HCT116 (cell line): ENCODE measurements at regions not wholly inside any gene's neighbourhood (a gene's known extent, or its start where the extent isn't known, plus 50 kb on each side); places are given as distances from the start of the nearest gene placed in this dataset.
"Not testable (repeated sequence)": the region's sequence is repeated elsewhere in the genome, so short reads cannot be mapped to it uniquely, and the experiment has no call there.

ENCODE experiments used
- ATAC-seq: fragments of 200-7000 bp; cut with Tn5 transposase; 2 replicates; pipeline ENCODE4 v1.9.1; 2020; ENCODE audit warnings: mild to moderate bottlenecking, moderate library complexity
- BruUV-seq: library from RNA; stranded (reverse); fragments of 400-500 nt; replicated peaks from 2 replicates; lab custom pipeline; 2021; lab: Mats Ljungman, UMichigan
- CTCF ChIA-PET: fragments of 300-600 bp; sonication (Branson Sonifier 250); formaldehyde crosslinking; loops from one replicate; lab custom pipeline; 2021; ENCODE audit warnings: antibody characterized with exemption; lab: Charles Lee
- POLR2A ChIA-PET: fragments of 300-600, 350-600 bp; sonication (Branson Sonifier 250); formaldehyde crosslinking; loops from one replicate; lab custom pipeline; 2021; ENCODE audit warnings: antibody characterized with exemption; lab: Charles Lee
- RAD21 ChIA-PET, 2 experiments: fragments of 300-600 bp; sonication (Branson Sonifier 250); formaldehyde crosslinking; loops; one replicate each; lab custom pipeline; 2023; ENCODE audit warnings: low total read pairs in 2 of 2; ENCODE audit not compliant: uncharacterized antibody in 2 of 2, unreplicated experiment in 2 of 2, low non-redundant PET in 1 of 2; lab: Charles Lee
- DNase-seq: peaks from one replicate; pipeline ENCODE4 v3.0.0-alpha.2; 2010; ENCODE audit warnings: low read depth, low spot score
- H2AFZ ChIP-seq: fragments of 200-600 bp; shearing (Covaris generic), sonication (generic); 2 replicates; pipeline ENCODE4 v1.6.1; 2017; ENCODE audit warnings: low read depth, mixed run types, mixed read lengths, antibody characterized with exemption, low read length; ENCODE audit not compliant: poor library complexity, severe bottlenecking
- H3K27ac ChIP-seq: 2 replicates; pipeline ENCODE4 v1.5.1; 2012; ENCODE audit warnings: low read depth, low read length
- H3K27me3 ChIP-seq: fragments of 200-600 bp; sonication (generic); 2 replicates; pipeline ENCODE4 v1.6.1; 2016; ENCODE audit warnings: mixed run types, low read length, mixed read lengths; ENCODE audit not compliant: insufficient read depth
- H3K36me3 ChIP-seq, 2 experiments: fragments of 200-500 bp in 1 of 2; fragments of 200-600 bp in 1 of 2; sonication (Bioruptor generic) in 1 of 2; sonication (generic) in 1 of 2; 2 replicates each; pipeline versions ENCODE4 v1.5.1 to v1.6.1; 2014 to 2016; ENCODE audit warnings: low read length in 2 of 2, inconsistent platforms in 1 of 2, mixed read lengths in 1 of 2, mixed run types in 1 of 2; ENCODE audit not compliant: insufficient read depth in 2 of 2, control insufficient read depth in 1 of 2
- H3K4me1 ChIP-seq, 2 experiments: fragments of 200-600 bp in 1 of 2; sonication (generic) in 1 of 2; 2 replicates each; pipeline versions ENCODE4 v1.5.1 to v1.6.1; 2012 to 2017; ENCODE audit warnings: low read length in 2 of 2, inconsistent platforms in 1 of 2, mild to moderate bottlenecking in 1 of 2, mixed read lengths in 1 of 2, mixed run types in 1 of 2, moderate library complexity in 1 of 2; ENCODE audit not compliant: insufficient read depth in 2 of 2, control insufficient read depth in 1 of 2
- H3K4me2 ChIP-seq: fragments of 200-600 bp; sonication (generic); 2 replicates; pipeline ENCODE4 v1.6.1; 2017; ENCODE audit warnings: mixed run types, low read length, mixed read lengths
- H3K4me3 ChIP-seq, 2 experiments: fragments of 200-600 bp in 1 of 2; sonication (generic) in 1 of 2; replicated peaks in 1 of 2; 2 replicates each; pipeline ENCODE4 v1.5.1; 2011 to 2016; ENCODE audit warnings: low read length in 2 of 2, control low read depth in 1 of 2, low read depth in 1 of 2, mild to moderate bottlenecking in 1 of 2, mixed read lengths in 1 of 2, mixed run types in 1 of 2
- H3K79me2 ChIP-seq: fragments of 200-600 bp; sonication (generic); 2 replicates; pipeline ENCODE4 v1.6.1; 2017; ENCODE audit warnings: mild to moderate bottlenecking, mixed run types, low read length, moderate library complexity, mixed read lengths; ENCODE audit not compliant: insufficient read depth
- H3K9ac ChIP-seq: fragments of 200-600 bp; sonication (generic); 2 replicates; pipeline ENCODE4 v1.6.1; 2016; ENCODE audit warnings: low read length, mixed read lengths
- H3K9me2 ChIP-seq: fragments of 200-600 bp; sonication (generic), shearing (Covaris generic); 2 replicates; pipeline ENCODE4 v1.6.1; 2017; ENCODE audit warnings: mixed run types, mild to moderate bottlenecking, moderate library complexity; ENCODE audit not compliant: insufficient read depth
- H3K9me3 ChIP-seq, 2 experiments: fragments of 200-500 bp in 1 of 2; fragments of 200-600 bp in 1 of 2; sonication (Bioruptor generic) in 1 of 2; sonication (generic) in 1 of 2; 2 replicates each; pipeline ENCODE4 v1.6.1; 2014 to 2017; ENCODE audit warnings: low read length in 2 of 2, mixed read lengths in 2 of 2, inconsistent platforms in 1 of 2, low read depth in 1 of 2, mild to moderate bottlenecking in 1 of 2, mixed run types in 1 of 2, moderate library complexity in 1 of 2; ENCODE audit not compliant: control insufficient read depth in 1 of 2, insufficient read depth in 1 of 2
- H4K20me1 ChIP-seq: fragments of 200-600 bp; sonication (generic), shearing (Covaris generic); 2 replicates; pipeline ENCODE4 v1.6.1; 2017; ENCODE audit warnings: mixed run types, mild to moderate bottlenecking, moderate library complexity; ENCODE audit not compliant: insufficient read depth
- ATF3 ChIP-seq: IDR thresholded peaks from 2 replicates; pipeline ENCODE4 v1.6.1; 2012
- CBX3 ChIP-seq: IDR thresholded peaks from 2 replicates; pipeline ENCODE4 v1.6.1; 2012; ENCODE audit warnings: low read depth
- EGR1 ChIP-seq: IDR thresholded peaks from 2 replicates; pipeline ENCODE4 v1.6.1; 2012; ENCODE audit warnings: low read depth
- EZH2phosphoT487 ChIP-seq: fragments of 200-600 bp; IDR thresholded peaks from 2 replicates; pipeline ENCODE4 v1.6.1; 2018; ENCODE audit warnings: antibody characterized with exemption, borderline replicate concordance
- JUND ChIP-seq: IDR thresholded peaks from 2 replicates; pipeline ENCODE4 v1.6.1; 2012
- RAD21 ChIP-seq: IDR thresholded peaks from 2 replicates; pipeline ENCODE4 v1.6.1; 2012; ENCODE audit warnings: low read depth, mild to moderate bottlenecking
- SIN3A ChIP-seq: IDR thresholded peaks from 2 replicates; pipeline ENCODE4 v1.6.1; 2012; ENCODE audit warnings: low read depth
- YY1 ChIP-seq: IDR thresholded peaks from 2 replicates; pipeline ENCODE4 v1.6.1; 2011; ENCODE audit warnings: low read length, low read depth, moderate library complexity, mild to moderate bottlenecking; ENCODE audit not compliant: insufficient replicate concordance; ENCODE audit errors: extremely low read depth
- intact Hi-C: fragments of 100-400 bp; cut with micrococcal nuclease; formaldehyde crosslinking; loops from 2 replicates; pipeline ENCODE4 v1.10.0; 2022
- TF ChIP-seq, protein P1 (sequence below): IDR thresholded peaks from 2 replicates; pipeline ENCODE4 v1.6.1; 2011; ENCODE audit warnings: mild to moderate bottlenecking, low read length, moderate library complexity; ENCODE audit not compliant: insufficient replicate concordance; ENCODE audit errors: extremely low read depth

DNA sequence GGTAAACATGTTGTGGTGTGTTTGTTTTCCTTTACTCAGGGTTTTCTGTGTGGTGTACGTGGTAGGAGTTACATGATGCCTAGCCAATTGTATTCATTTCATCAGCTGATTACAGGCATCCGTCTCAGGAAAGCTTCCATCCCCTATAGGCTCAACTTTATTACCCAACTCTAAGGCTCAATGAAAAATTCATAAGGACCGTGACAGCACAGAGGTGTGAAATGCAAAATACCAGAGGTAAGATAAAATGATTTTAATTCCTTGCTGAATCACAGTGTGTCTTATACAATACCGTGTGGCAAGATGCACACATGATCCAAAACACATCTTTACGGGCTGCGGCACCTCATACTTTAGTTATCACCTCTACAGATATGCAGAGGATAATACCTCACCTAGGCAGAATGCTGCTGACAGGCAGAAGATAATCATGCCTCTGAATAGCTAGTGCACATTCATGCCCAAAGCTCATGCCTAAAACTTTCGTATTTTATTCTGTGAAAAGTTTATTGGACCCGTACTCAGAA is 87.2 kb upstream of the DIO2 start:
- Histone ChIP-seq H3K79me2 (no peaks in the 10 kb centered on the region), H3K27ac (no peak overlapping the region), H3K9me2 (no peaks in the 10 kb centered on the region), H3K27me3 (no peaks in the 10 kb centered on the region), H3K4me3 (no peak overlapping the region), H3K36me3 (no peaks in the 10 kb centered on the region)
- ATAC-seq = no peak
- intact Hi-C loops = no loop called here
- POLR2A ChIA-PET = no interaction called here
- TF ChIP-seq, protein P1, sequence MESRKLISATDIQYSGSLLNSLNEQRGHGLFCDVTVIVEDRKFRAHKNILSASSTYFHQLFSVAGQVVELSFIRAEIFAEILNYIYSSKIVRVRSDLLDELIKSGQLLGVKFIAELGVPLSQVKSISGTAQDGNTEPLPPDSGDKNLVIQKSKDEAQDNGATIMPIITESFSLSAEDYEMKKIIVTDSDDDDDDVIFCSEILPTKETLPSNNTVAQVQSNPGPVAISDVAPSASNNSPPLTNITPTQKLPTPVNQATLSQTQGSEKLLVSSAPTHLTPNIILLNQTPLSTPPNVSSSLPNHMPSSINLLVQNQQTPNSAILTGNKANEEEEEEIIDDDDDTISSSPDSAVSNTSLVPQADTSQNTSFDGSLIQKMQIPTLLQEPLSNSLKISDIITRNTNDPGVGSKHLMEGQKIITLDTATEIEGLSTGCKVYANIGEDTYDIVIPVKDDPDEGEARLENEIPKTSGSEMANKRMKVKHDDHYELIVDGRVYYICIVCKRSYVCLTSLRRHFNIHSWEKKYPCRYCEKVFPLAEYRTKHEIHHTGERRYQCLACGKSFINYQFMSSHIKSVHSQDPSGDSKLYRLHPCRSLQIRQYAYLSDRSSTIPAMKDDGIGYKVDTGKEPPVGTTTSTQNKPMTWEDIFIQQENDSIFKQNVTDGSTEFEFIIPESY = no peak
- TF ChIP-seq CBX3 = no peak
- TF ChIP-seq, all 23 proteins: peak for 0
- no TSS peak for BruUV-seq
- no peaks in the 10 kb centered on the region for H3K9me3 ChIP-seq
- no peak for DNase-seq
- H2AFZ ChIP-seq = no peak overlapping the region
- H3K4me2 ChIP-seq = no peak overlapping the region
- H3K9ac ChIP-seq = no peak overlapping the region
- RAD21 ChIA-PET = no interaction called here
- no peaks in the 10 kb centered on the region for H3K4me1 ChIP-seq
- no peaks in the 10 kb centered on the region for H4K20me1 ChIP-seq
- CTCF ChIA-PET = no interaction called here

DNA sequence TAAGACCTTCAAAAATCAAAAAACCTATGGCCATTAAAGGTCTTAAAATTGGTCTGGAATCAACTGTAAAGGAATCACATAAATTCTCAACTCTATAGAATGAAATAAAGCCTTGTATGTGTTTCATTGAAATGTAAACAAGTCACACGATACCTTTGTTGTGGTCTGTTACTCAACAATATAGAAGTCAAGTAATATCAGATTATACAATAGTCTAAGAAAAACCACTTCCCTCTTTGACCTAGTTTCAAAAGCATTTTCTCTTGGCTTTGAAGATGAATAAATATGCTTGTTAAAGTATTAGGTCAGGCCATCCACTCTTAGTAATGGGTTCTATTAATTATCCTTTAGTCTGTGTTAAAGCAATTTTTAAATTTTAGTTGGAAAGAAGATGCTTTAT is 79.8 kb upstream of the DIO2 start:
- no peak overlapping the region for H3K4me3 ChIP-seq
- H3K27me3 ChIP-seq = no peaks in the 10 kb centered on the region
- H3K27ac ChIP-seq = no peak overlapping the region
- no peak overlapping the region for H3K9ac ChIP-seq
- ChIA-PET CTCF (no interaction called here), RAD21 (no interaction called here), POLR2A (no interaction called here)
- no peak overlapping the region for H3K4me2 ChIP-seq
- no peaks in the 10 kb centered on the region for H3K79me2 ChIP-seq
- no peaks in the 10 kb centered on the region for H3K4me1 ChIP-seq
- BruUV-seq = no TSS peak
- ATAC-seq (no peak), DNase-seq (no peak)
- no peak overlapping the region for H2AFZ ChIP-seq
- intact Hi-C loops = no loop called here
- TF ChIP-seq ATF3 = no peak
- no peak for TF ChIP-seq SIN3A
- TF ChIP-seq YY1 = no peak
- no peak for TF ChIP-seq RAD21
- no peak for TF ChIP-seq EGR1
- no peak for TF ChIP-seq EZH2phosphoT487
- no peak for TF ChIP-seq JUND
- no peaks in the 10 kb centered on the region for H3K9me2 ChIP-seq
- H3K36me3 ChIP-seq = no peaks in the 10 kb centered on the region
- H3K9me3 ChIP-seq = no peaks in the 10 kb centered on the region
- H4K20me1 ChIP-seq = no peaks in the 10 kb centered on the region

GRCh38 chr14:80286744-80287143 is 75.4 kb upstream of the DIO2 start:
- RAD21 ChIA-PET, H3K9ac ChIP-seq, H3K27me3 ChIP-seq, intact Hi-C loops, H3K4me1 ChIP-seq, H3K4me3 ChIP-seq, H3K9me3 ChIP-seq, H3K4me2 ChIP-seq, POLR2A ChIA-PET, BruUV-seq, ATAC-seq, DNase-seq, H4K20me1 ChIP-seq, H3K27ac ChIP-seq, H3K9me2 ChIP-seq, H3K36me3 ChIP-seq, CTCF ChIA-PET, H3K79me2 ChIP-seq, H2AFZ ChIP-seq: not testable (repeated sequence)
